Activated CD4-positive, alpha-beta T cell treated with anti-CD3 and anti-CD28 coated beads for 24 hours (primary cell): ENCODE measurements at regions not wholly inside any gene's neighbourhood (a gene's known extent, or its start where the extent isn't known, plus 50 kb on each side); places are given as distances from the start of the nearest gene placed in this dataset.

Source experiments
- DNase-seq, 2 donors: peaks; one replicate each; pipeline ENCODE4 v3.0.0-alpha.2; 2020; ENCODE audit warnings: low read depth in 2 of 2

DNA sequence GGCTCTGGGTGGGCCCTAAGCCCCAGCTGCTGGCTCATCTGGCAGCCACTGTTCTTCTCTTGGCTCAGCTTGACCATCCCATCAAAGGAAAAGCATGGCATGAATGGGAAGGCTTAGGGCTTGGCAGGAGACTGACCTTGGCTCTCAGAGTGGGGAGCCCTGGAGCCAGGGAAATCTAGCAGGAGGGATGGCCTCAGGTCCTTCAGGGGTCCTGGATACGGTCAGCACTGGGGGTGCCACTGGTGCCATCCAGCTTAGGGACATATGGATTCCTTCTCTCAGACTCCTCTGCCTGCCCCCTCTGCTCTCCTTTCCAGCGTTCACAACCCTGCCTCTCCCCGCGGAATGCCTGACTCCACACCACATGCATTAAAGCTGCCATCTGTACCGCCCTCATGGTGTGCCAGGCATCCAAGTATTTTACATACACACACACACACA, 165.5 kb upstream of the HAAO start:
- no peak for DNase-seq

DNA sequence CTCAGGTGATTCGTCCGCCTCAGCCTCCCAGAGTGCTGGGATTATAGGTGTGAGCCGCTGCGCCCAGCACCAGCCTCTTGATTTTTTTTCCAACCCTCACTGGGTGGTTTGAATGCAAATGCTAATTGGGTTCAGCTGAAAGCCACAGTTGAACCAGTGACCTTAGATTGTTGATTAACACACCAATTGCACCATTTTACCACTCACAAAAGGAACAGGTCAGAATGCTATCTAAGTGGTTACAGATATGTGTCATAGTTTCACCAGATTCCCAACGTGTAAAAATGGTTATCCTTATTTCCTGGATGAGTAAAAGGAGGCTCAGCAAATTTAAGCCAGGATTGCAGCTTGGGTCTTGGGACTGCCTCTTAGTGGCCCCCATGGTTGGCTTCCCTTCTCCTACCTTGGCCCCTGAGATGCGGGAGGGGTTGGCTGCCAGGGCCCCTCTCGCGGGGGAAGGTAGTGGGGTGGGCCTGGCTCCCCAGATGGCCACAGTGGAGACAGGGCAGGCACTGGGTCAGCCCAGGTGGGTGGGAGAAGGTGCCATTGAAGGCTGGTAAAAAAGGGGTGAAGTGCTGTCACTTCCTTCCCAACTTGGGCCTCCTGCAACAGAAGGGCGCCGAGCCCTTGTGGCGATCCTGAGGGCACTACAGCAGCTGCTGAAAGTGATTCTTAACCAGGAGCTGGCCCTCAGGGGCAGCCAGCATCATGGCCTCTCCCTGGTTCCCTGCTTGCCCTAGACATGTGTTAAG, 164.9 kb upstream of the HAAO start:
- DNase-seq: no peak

DNA sequence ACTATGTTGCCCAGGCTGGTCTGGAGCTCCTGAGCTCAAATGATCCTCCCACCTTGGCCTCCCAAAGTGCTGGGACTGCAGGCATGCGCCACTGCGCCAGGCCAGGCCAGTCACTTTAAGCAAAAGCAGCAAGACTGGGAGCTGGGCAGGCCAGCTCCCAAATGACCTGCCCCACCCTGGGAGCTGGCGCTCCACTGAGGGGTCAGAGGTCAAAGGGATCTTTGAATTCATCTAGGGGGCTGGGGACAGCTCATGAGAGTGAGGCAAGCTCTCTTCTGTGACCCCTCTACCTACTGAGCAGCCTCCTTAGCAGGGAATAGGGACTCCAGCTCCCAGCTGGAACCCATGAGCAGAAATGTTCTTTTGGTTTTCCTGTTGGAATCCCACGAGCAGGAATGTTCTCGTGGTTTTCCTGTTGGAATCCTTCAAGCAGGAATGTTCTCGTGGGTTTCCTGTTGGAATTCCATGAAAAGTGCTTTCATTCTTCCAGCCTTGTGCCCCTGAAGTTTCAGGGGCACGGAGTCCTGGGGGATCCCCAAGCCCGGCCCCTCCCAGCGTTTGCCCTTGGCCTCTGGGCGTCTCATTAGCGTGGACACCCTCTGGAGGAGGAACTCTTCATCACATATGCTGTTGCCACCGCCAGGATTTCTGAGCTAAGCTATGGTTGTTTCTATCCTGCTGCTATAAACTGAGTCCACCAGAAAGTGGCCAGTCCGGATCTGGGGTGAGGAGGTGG, 162.0 kb upstream of the HAAO start:
- DNase-seq: no peak

DNA sequence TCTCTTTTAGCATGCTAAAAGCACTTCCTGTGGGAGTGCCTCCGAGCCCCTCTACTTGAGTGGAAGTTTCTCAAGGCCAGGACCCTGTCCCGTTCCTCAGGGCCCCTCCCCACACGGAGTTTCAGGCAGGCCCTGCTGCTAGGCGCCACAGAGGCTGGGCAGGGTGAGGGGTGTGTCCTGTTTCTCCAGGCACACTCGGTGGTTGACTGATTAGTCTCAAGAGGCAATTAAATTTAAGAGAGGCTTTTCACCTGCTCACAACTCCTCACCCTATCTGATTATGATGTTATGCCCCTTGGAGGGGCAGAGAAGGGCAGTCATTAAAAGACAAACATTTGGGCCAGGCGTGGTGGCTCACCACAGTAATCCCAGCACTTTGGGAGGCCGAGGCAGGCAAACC, 160.8 kb upstream of the HAAO start:
- DNase-seq: no peak

DNA sequence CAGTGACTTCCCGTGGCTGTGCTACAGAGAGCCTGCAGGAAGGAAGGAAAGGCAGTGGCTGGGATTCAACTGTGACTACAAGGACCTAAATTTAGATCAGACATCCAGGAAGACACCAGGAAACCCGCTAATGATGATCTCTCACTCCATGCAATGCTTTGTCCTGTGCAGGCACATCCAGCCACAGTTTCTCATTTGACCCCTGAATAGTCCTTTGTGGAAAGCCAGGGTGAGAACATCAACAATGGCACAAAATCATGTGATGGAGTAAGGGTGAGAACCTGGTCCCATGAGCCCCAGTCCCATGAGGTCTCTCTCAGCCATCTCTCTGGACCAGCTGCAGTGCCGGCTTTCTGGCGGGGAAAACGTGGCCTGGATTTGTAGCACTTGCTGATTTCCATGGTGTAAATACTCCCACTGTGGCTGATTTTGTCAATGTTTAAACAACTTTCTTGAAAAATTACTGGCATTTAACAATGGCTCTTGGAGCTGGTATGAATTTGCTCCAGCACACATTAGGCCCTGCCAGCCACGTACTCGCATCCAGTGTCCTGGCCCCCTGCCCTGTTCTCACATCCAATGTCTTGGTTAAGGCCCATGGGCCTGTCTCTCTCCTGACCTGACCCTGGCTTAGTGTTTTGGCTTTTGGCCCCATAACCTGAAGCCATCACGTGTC, 159.0 kb upstream of the HAAO start:
- no peak for DNase-seq

DNA sequence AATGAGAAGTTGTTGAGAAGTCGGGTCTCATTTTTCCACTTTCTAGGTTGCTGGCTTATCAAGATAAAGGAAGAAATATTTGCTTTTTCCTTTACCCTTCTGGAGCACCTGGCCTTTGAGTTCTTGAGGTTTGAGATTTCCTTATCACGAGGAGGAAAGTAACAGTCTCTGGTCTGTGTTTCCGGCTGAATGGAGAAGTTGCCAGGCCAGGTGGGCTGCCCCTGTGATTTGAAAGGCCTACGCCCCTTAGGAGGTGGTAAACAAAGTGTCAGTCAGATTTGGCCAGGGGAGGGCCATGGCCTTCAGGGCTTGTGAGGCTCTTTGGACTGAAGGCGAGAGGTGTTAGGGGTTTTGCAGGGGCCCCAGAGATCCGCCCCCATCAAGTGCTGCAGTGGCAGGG, 156.7 kb upstream of the HAAO start:
- no peak for DNase-seq

DNA sequence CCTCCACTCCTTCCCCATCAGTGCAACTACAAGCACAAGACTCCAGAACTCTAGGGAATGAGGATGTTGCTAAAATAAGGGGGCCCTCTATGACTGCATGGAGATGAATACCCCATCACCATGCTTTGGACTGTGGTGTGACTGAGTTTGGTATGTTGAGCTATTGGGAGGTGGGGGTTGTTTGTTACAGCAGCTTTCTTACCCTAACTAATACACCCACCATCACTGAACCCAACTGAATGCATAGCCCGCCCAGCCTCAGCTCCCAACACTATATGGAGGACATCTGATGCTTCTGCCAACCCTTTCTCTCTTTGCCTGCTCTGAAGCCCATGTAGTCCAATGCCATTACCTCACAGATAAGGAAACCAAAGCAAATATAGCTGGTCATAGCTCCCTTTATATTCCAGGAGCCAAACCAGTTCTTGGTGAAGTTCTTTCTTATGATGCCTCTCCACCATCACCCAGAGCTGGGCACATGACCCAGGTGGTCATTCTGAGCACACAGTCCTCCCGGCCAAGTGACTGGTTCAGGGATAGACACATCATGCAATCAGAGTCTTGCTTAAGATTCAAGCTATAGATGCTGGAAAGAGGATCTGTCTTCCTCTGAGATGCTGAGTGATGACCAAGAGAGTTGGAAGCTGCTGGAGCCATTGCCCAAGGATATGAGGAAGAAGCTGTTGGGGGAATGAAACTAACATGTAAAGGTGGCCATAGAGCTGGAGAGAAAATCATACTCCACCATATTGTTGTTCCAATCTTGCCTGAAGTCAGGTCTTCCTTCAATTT, 155.6 kb upstream of the HAAO start:
- no peak for DNase-seq

DNA sequence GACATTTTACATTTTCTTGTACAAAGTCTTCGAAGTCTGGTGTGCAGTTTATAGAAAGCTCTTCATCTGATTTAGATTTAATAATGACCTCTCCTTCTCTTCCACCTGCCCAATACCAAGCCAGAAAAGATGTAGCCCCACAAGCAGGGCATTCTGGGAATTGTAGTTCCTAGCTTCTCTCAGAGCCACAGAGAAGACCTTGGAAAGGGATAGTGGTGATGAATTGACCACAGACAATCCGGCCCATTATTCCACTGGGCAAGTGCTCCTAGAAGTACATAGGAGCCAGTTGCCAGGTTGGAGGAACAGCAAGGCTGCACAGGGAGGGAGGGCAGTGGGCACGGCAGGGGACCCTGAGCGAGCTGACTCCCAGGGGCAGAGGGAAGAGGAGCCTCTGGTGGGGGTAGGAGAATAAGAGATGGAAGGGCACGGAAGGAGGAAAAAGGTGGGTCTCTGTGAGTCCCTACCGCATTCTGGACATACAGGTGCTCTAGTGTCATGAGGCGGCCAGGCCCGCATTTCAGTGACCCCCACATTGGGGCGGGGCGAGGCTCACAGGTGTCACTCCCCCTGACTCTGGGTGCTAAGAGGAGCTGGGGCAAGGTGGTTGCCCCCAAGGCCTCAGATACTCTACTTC, 152.5 kb upstream of the HAAO start:
- no peak for DNase-seq

DNA sequence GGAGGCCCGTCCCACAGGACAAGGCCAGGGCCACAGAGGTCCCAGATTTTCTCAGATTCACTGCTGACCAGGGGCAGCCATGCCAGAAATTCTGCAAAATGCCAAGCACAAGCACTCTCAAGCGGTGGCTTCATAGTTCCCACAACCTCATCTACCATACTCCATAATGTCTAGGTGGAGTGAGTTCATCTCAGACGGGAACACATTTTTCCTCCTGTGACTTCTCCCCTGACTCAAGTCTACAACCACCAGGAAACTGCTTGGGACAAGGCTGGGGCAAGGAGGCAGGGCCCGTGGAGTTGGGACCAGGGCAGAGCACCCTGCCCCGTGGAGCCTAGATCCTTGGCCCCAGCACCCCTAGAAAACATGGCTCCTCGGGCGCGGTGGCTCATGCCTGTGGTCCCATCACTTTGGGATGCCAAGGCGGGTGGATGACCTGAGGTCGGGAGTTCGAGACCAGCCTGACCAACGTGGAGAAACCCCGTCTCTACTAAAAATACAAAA, 150.7 kb upstream of the HAAO start:
- no peak for DNase-seq

DNA sequence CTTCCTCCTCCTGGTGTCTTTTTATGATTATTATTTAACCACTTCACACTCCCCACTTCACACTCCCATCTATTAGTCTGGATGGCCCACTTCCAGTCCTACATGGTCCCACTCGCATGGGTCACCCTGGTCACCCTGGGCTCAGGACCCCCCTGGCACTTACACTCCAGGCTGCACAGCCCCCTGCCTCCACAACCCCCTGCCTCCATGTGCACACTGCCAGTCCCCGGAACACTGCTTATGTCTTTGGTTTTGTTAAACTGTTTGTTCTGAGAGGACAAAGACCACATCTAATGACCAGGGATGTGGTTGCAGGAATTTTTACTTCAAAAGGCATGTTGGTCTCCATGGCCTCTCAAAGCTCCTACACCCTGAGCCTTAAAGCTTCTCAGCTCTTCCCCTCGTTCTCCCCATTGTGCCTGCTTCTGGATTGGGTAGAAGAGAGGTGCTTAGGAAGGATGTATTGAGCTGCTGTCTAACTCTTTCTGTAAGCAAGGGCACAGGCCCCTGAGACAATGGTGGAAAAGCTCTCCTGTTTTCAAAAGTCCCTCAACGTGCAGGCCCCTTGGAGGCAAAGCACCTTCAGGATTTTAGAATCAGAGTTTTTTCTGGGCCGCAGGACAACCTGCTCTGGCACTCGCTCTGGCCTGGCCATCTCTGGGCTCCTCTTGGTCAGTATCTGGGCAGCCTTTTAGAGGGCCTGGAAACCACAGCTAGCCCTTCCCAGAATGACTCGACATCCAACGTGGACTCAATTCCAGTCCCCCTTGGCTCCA, 150.0 kb upstream of the HAAO start:
- DNase-seq: no peak

DNA sequence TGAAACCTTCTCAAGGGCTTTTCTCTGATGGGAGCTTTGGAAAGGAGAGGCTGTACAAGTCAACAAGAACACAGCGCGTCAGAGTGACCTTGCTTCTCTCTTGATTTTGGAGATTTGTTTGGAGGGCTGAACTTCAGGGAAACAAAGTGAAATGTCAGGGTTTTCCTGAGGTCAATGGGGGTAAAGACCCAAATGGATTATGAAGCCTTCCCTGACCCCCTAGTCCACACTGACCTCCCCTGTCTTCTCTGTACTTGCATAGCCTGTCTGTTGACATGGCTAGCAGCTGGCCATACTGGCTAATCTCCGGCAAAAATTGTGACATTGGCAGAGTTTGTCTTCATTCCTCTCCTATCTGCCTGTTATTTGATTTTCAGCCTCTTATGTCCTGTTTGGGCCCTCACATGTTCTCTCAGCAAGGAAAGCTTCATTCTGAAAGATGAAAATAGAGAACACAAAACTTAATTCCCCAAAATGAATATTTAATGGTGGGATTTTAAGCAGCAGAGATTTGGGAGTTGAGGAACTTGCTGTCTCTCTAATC, 149.3 kb upstream of the HAAO start:
- no peak for DNase-seq

DNA sequence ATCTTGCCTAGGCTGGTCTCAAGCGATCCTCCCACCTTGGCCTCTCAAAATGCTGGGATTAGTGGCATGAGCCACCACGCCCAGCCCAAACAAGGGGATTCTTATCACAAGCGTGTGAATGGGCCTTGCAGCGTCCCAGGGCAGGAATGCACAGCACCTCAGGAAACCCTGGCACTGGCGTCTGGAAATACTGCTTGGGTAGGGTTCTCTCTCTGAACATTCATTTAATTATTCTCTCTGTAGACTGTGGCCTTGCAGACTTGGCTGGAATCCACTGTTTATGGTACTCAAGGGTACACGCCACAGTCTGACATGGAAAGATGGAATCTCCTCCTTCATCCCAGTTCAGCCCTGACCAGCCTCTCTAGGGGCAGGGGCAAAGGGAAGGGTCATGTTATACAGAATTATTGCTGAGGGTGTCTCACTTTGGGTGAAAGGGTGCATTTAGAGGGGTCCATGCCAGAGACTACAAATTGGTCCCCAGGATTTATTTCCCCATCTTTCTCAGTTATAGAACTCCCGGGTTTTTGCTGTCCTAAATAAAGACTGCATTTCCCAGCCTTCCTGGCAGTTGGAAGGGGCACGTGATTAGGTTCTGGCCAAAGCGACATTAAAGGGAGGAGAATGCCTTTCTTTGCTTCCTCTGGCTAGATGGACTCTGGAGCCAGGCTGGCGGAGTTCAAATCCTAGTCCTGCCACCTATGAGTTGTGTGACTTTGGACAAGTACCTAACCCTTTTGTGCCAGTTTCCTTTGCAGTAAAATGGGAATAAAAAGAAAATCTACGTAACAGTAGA, 147.2 kb upstream of the HAAO start:
- no peak for DNase-seq

DNA sequence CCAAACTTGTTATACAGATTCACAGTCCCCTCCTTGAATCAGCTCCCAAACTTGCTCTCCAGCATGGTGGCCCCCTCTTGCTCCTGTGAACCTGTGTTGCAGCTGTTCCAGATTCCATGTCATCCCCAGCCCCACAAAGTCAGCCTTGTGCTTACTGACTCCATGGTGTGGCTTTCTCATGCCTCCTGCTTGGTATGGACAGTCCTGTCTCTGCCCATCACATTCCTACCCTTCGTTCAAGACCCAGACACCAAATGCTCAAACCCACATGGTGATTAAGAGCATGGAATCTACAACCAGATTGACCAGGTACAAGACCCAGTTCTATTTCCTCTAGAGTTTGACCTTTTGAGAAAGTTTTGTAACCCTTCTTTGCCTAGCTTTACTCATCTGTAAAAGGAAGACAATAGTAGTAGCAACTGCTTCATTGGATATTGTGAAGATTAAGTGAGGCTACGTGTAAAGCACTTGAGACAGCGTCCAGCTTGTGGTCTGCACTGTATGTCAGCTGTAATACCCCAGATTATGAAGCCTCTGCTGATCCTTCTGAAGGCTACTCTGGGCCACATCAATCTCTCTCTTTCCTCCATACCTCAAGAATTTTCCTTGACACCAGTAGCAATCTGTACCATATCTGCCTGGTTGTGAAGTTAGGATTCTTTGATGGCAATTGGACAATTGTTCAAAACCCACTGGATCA, 146.4 kb upstream of the HAAO start:
- no peak for DNase-seq

DNA sequence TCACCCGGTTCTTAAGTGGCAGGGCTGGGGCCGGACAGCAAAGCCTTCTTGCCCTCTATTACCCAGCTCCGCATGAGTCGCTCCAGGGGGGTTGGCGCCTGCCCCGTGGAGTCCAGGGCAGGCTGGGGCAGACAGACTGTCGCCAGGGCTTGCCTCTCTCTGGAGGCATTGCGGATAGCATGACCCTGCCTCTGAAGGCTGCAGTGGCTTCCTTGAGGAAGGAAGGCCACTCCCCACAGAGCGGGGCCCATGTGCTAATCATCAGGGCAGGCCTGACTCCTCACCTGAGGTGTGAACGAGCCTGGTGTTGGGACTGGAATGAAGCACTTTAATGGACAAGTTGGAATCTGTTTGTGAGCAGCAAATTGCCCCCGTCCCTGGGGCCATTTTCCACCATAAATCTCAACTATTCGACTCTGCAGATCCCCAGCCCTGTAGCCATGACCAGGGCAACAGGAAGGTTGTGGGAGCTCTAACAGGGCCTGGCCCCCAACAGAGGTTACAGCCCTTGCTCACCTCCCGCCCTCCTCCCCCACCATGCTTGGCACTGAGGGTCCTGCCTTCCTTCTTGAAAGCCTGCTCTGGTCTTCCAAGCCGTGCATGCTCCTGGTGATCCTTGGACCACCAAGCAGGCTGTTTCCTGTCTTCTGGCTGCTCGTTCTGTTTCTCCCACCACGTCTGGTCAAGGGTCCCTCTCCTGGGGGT, 144.9 kb upstream of the HAAO start:
- no peak for DNase-seq

DNA sequence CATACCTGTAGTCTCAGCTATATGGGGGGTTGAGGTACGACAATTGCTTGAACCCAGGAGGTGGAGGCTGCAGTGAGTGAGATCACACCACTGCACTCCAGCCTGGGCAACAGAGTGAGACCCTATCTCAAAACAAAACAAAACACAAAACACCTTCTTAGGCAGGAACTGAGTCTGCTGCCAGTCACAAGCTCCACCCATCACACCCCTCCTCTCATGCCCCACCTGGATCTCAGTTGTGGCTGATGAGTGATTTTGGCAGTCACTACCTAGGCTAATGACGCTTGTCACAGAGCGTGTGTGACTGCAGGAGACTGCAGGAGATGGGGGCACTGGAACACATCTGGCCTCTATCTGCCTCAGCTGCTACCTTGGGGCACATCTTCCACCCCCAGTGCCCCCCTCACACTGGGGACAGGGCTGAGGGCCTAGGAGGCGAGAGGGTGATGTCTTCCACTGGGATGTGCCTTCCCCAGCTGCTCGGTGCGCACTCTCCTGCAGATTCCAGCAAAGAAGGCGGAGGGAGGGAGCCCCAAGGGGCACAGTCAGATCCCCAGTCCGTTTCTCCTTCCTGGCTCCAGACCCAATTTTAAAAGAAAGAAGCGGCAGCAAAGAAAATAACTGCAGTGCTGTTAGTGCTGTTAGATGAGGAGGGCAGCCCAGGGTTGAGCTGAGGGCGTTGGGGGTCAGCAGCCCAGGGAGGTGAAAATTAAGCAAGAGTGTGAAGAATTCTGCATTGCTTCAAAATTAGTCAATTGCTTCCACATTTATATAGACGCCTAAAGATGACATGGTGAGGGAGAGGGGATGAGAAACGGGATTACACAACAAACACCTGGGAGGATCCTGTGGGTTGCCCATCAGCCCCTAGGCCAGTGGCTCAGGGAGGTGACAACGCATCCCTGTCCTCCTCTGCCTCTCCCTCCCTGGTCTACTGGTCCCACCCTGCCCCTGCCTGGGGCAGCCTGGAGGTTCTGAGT, 143.6 kb upstream of the HAAO start:
- DNase-seq: no peak

DNA sequence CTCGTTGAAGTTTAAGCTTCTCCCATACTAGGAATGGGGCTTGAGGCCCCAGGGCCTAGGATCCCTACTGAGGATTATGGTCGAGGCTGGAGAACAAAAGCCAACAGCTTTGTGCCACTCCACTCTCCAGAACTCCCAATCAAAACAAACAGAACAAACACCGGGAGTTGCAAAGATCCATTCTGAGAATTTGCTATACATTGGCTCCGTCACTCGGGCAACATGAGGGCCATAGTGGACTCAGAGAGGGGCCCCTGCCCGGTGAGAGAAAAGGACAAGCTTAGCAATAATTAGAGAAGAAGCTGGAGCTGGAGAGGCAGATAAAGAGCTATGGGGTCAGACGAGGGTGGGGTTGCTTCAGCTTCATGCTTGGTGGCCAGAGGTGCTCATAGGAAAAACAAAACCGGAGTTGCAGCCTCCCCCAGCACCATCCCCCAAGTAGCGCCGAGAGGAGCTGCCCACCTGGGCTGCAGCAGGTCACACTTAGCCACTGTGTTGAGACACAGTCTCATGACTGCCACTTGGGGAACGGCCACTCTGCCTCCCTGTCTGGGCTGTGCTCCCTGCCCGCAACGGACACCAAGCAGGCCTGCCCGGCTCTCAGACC, 142.3 kb upstream of the HAAO start:
- DNase-seq: no peak

DNA sequence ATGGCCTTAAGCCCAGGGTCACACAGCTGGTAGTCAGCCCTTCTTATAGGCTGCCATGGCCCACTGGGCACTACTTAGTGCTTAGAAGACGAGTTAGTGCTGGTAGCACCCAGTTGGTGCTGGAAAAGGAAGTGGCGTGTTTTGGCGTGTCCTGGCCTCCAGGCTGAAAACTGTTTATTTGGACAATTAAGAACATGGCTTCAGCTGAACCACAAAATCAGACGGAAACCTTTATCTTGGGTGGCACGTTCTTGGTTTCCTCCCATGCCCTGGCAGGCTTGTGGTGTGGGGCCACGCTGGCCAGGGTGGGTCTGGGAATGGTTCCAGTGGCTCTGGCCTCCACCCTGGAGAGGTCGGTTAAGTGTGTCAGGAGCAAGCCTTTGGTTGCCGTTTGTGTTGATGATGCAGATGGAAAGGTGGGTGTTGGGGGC, 141.5 kb upstream of the HAAO start:
- no peak for DNase-seq
